HepG2 (cell line): ENCODE measurements at regions not wholly inside any gene's neighbourhood (a gene's known extent, or its start where the extent isn't known, plus 50 kb on each side); places are given as distances from the start of the nearest gene placed in this dataset.
A peak's percentile ranks its signal among the peaks of the same experiment; 100 is the strongest.

Source experiments
- ATAC-seq: fragments of 200-7000 bp; cut with Tn5 transposase; 3 replicates; pipeline ENCODE4 v1.9.1; 2020; ENCODE audit warnings: mild to moderate bottlenecking, moderate library complexity
- BruUV-seq: library from RNA; stranded (reverse); fragments of 400-500 nt; replicated peaks from 2 replicates; lab custom pipeline; 2021; lab: Mats Ljungman, UMichigan
- CTCF ChIA-PET: fragments of 300-600 bp; formaldehyde crosslinking; extraction: SDS; loops from one replicate; lab custom pipeline; 2021; ENCODE audit warnings: low total read pairs, inconsistent platforms, low intra/inter-chr PET ratio; lab: Yijun Ruan, JAX
- POLR2A ChIA-PET: fragments of 350-600 bp; sonication (Branson Sonifier 250); formaldehyde crosslinking; loops from one replicate; lab custom pipeline; 2020; ENCODE audit warnings: antibody characterized with exemption, inconsistent platforms; lab: Yijun Ruan, JAX
- DNase-seq: peaks from one replicate; pipeline ENCODE4 v3.0.0-alpha.2; 2015; ENCODE audit warnings: low spot score
- FAIRE-seq: peaks from 3 replicates; lab custom pipeline; 2011; peaks lifted over from hg19 to GRCh38; lab: Jason Lieb, UNC
- H2AFZ ChIP-seq: one replicate; pipeline ENCODE4 v1.6.1; 2011; ENCODE audit warnings: low read length, inconsistent platforms
- H3K27ac ChIP-seq: fragments of 300-600 bp; 3 replicates; pipeline ENCODE4 v1.8.0; 2011; ENCODE audit warnings: mixed run types, mild to moderate bottlenecking, mixed read lengths, low read length, inconsistent platforms; ENCODE audit not compliant: insufficient read depth; ENCODE audit errors: extremely low read length
- H3K27me3 ChIP-seq, 2 experiments: fragments of 200-600 bp in 1 of 2; 2 replicates in 1 of 2; 3 replicates in 1 of 2; pipeline versions ENCODE4 v1.6.0 to v1.8.0; 2011; ENCODE audit warnings: low read length in 2 of 2, mild to moderate bottlenecking in 2 of 2, moderate library complexity in 2 of 2, inconsistent platforms in 1 of 2; ENCODE audit not compliant: insufficient read depth in 2 of 2, control insufficient read depth in 1 of 2
- H3K36me3 ChIP-seq, 2 experiments: fragments of 200-600 bp in 1 of 2; replicated peaks in 1 of 2; 2 replicates in 1 of 2; 3 replicates in 1 of 2; pipeline versions ENCODE4 v1.5.1 to v1.8.0; 2011; ENCODE audit warnings: low read length in 2 of 2, inconsistent platforms in 1 of 2; ENCODE audit not compliant: insufficient read depth in 2 of 2, control insufficient read depth in 1 of 2
- H3K4me1 ChIP-seq: 2 replicates; pipeline ENCODE4 v1.5.1; 2012; ENCODE audit warnings: low read length, inconsistent platforms; ENCODE audit not compliant: insufficient read depth
- H3K4me2 ChIP-seq: 2 replicates; pipeline ENCODE4 v1.6.0; 2011; ENCODE audit warnings: low read depth, low read length, inconsistent platforms
- H3K4me3 ChIP-seq, 3 experiments: fragments of 200-600 bp in 1 of 3; sonication (generic), shearing (Covaris generic) in 1 of 3; replicated peaks in 1 of 3; 2 replicates each; pipeline ENCODE4 v1.5.1; 2011 to 2016; ENCODE audit warnings: low read length in 3 of 3, inconsistent platforms in 2 of 3, low read depth in 2 of 3, mild to moderate bottlenecking in 2 of 3, control low read depth in 1 of 3, mixed read lengths in 1 of 3; ENCODE audit not compliant: insufficient read depth in 1 of 3
- H3K79me2 ChIP-seq: one replicate; pipeline ENCODE4 v1.6.1; 2011; ENCODE audit warnings: low read length, inconsistent platforms; ENCODE audit not compliant: insufficient read depth
- H3K9ac ChIP-seq: 2 replicates; pipeline ENCODE4 v1.6.0; 2011; ENCODE audit warnings: mild to moderate bottlenecking, low read depth, low read length, inconsistent platforms; ENCODE audit not compliant: insufficient read depth
- H3K9me3 ChIP-seq: 2 replicates; pipeline ENCODE4 v1.5.1; 2012; ENCODE audit warnings: mild to moderate bottlenecking, low read length
- H4K20me1 ChIP-seq: 2 replicates; pipeline ENCODE4 v1.6.0; 2011; ENCODE audit warnings: inconsistent platforms, mild to moderate bottlenecking, low read length, moderate library complexity; ENCODE audit not compliant: insufficient read depth
- AHDC1 ChIP-seq: sonication (generic); formaldehyde crosslinking; IDR thresholded peaks from 2 replicates; pipeline ENCODE4 v1.5.1; 2020; ENCODE audit warnings: mild to moderate bottlenecking, missing genetic modification reagents, borderline replicate concordance
- RBM39 ChIP-seq: fragments of 200-400 bp; formaldehyde crosslinking; IDR thresholded peaks from one replicate; pipeline ENCODE4 v1.6.1; 2018; ENCODE audit warnings: antibody characterized with exemption, mild to moderate bottlenecking, low read depth, low read length; ENCODE audit not compliant: poor library complexity, severe bottlenecking
- SAP130 ChIP-seq: IDR thresholded peaks from 2 replicates; pipeline ENCODE4 v1.6.1; 2016; ENCODE audit warnings: low read depth
- SIX1 ChIP-seq: sonication (generic); formaldehyde crosslinking; IDR thresholded peaks from 2 replicates; pipeline ENCODE4 v1.4.0; 2020; ENCODE audit warnings: missing genetic modification reagents, borderline replicate concordance
- SIX4 ChIP-seq: sonication (generic); formaldehyde crosslinking; IDR thresholded peaks from 2 replicates; pipeline ENCODE4 v1.4.0; 2020; ENCODE audit warnings: missing genetic modification reagents
- ZNF160 ChIP-seq: sonication (generic); formaldehyde crosslinking; IDR thresholded peaks from 2 replicates; pipeline ENCODE4 v1.8.0; 2022; ENCODE audit warnings: mild to moderate bottlenecking, inconsistent platforms, missing genetic modification reagents
- ZNF331 ChIP-seq: sonication (generic); formaldehyde crosslinking; IDR thresholded peaks from 2 replicates; pipeline ENCODE4 v1.4.0; 2020; ENCODE audit warnings: missing genetic modification reagents
- ZNF589 ChIP-seq: sonication (generic); formaldehyde crosslinking; conservative IDR thresholded peaks from 2 replicates; pipeline ENCODE4 v1.8.0; 2022; ENCODE audit warnings: mild to moderate bottlenecking, moderate library complexity, missing genetic modification reagents
- ZSCAN12 ChIP-seq: sonication (generic); formaldehyde crosslinking; IDR thresholded peaks from 2 replicates; pipeline ENCODE4 v1.9.0; 2021; ENCODE audit warnings: mild to moderate bottlenecking, missing genetic modification reagents
- WGBS: methylation state at CpG from one replicate; pipeline ENCODE4 v1.1.6; 2017; ENCODE audit warnings: low lambda C conversion rate; 5-methylcytosine and 5-hydroxymethylcytosine counted together
- in situ Hi-C: cut with HindIII; loops from 2 replicates; pipeline ENCODE4 v1.10.0; 2017; ENCODE audit warnings: low pct_unique_long_range_greater_than_20kb; ENCODE audit not compliant: extremely low pct_ligation_motif_present
- intact Hi-C: fragments of 100-400 bp; cut with micrococcal nuclease; formaldehyde crosslinking; loops from one replicate; pipeline ENCODE4 v1.10.0; 2022; ENCODE audit not compliant: unreplicated experiment
- TF ChIP-seq, protein P1 (sequence below): sonication (generic); formaldehyde crosslinking; IDR thresholded peaks from 2 replicates; pipeline ENCODE4 v1.5.0; 2020; ENCODE audit warnings: mild to moderate bottlenecking, missing genetic modification reagents, moderate library complexity

DNA sequence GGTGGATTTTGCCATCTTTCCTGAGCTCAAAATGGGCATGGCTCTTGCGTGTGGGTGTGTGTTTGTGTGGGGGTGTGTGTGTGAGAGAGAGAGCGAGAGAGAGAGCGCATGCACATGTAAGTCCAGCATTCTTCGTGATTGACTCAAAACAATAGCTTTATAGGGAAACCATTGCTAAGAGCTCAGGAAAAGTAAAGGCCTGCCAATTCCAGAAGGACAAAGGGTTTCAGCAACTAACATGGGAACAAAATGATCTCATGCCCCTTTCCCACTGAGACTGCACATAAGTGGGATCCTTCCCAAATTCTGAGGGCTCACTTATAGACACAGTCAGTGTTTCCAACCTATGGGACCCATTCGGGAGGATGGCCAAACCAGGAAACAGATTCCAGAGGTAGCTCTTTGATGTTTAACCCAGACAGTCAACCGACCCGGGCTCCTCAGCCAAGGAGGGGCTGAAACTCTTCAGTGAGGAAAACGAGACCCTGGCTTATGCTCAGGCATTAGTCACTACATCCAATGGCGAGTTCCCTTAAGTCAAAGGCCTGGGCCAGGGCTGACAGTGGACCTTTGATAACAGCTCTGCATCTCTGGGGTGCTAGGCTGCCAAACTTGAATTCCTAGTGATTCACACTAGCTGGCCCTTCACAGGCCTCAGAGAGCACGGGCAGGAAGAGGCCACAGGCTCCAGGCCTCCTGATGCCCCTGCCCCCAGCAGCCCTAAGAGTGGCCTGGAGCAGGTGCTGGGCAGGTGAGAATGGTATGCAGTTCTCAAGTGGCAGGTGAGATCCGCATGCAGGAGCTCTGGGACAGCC lies 305.0 kb upstream of the C2CD4B start (continued):
- TF ChIP-seq AHDC1 (CRISPR knock-in tag) (no peak), ZNF589 (CRISPR knock-in tag) (no peak), ZSCAN12 (CRISPR knock-in tag) (no peak)

GRCh38 chr15:62472616-62473299 lies 307.7 kb upstream of the C2CD4B start:
- peak; percentile 56 for FAIRE-seq
- Histone ChIP-seq H3K4me1 (peaks cover 31% of the 10 kb centered on the region), H3K4me2 (peak overlapping the region; percentile 52), H2AFZ (no peak overlapping the region), H3K27ac (peak overlapping the region; percentile 25), H3K4me3 (no peak overlapping the region), H3K9ac (no peak overlapping the region), H4K20me1 (no peaks in the 10 kb centered on the region), H3K9me3 (no peaks in the 10 kb centered on the region), H3K79me2 (no peaks in the 10 kb centered on the region), H3K27me3 (no peaks in the 10 kb centered on the region), H3K36me3 (no peaks in the 10 kb centered on the region)
- peak; percentile 54 for DNase-seq
- ChIA-PET POLR2A (interaction anchor here (0.6 kb wide), 1 partner anchor 61 kb away, joined by 3 read pairs; no protein-coding TSS in a partner anchor), CTCF (no interaction called here)
- no TSS peak for BruUV-seq
- TF ChIP-seq ZNF160 (no peak), SIX1 (CRISPR knock-in tag) (peak; percentile 77; the same call in 1 of the 2 replicates), RBM39 (no peak), SIX4 (peak; percentile 74; the same call in 1 of the 2 replicates), SAP130 (CRISPR knock-in tag) (0 out of 2 replicates have a peak, but pooled peaks have one; percentile 9), ZNF331 (0 out of 2 replicates have a peak, but pooled peaks have one; percentile 17)
- TF ChIP-seq, protein P1, sequence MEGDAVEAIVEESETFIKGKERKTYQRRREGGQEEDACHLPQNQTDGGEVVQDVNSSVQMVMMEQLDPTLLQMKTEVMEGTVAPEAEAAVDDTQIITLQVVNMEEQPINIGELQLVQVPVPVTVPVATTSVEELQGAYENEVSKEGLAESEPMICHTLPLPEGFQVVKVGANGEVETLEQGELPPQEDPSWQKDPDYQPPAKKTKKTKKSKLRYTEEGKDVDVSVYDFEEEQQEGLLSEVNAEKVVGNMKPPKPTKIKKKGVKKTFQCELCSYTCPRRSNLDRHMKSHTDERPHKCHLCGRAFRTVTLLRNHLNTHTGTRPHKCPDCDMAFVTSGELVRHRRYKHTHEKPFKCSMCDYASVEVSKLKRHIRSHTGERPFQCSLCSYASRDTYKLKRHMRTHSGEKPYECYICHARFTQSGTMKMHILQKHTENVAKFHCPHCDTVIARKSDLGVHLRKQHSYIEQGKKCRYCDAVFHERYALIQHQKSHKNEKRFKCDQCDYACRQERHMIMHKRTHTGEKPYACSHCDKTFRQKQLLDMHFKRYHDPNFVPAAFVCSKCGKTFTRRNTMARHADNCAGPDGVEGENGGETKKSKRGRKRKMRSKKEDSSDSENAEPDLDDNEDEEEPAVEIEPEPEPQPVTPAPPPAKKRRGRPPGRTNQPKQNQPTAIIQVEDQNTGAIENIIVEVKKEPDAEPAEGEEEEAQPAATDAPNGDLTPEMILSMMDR: 0 out of 2 replicates have a peak, but pooled peaks have one; percentile 16
- ATAC-seq: peak; percentile 95
- intact Hi-C loops: loop anchor here (2.0 kb wide), 1 partner anchor 82 kb away; the partner anchor contains the start of gene TLN2
- WGBS: 70% methylated on average over 6 of the region's 6 CpGs
- in situ Hi-C loops: no loop called here
